Activated CD4-positive, alpha-beta T cell treated with anti-CD3 and anti-CD28 coated beads, Interleukin-2, amount 50 U/mL, for 24 hours (primary cell): ENCODE measurements at regions not wholly inside any gene's neighbourhood (a gene's known extent, or its start where the extent isn't known, plus 50 kb on each side); places are given as distances from the start of the nearest gene placed in this dataset.

Source experiments
- DNase-seq, 2 donors: peaks; one replicate each; pipeline ENCODE4 v3.0.0-alpha.2; 2020; ENCODE audit warnings: low read depth in 1 of 2, low spot score in 1 of 2

DNA sequence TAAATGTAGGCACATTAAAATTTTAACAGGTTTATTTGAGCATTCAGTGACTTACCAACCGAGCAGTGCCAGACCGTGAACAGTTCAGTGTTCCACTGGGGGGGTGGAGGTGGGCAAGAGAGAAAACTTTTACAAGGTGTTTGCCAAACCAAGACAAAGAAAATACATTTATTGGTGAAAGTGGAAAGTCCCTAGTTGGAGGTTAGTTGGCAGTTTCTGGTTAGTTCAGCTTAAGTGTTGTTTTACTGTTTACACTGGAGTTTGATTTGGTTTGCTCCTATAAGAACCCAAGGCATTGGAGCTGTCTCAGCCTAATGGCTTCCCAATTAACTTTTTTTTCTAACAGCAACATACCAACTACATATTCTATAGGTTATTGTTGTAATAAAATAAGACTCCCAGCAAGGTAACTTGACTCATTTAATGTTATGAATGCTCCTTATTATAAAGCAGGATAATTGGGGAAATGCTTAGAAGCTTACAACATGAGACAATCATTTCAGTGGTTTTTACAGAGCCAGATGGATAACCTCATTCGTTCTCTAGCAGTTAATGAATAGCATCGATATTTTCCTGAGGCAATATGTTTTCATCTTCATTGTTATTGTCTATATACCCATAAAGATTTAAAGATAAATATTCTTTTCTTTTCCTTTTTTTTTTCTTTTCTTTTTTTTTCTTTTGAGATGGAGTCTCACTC, 115.8 kb downstream of the ETNK1 start:
- DNase-seq = no peak

DNA sequence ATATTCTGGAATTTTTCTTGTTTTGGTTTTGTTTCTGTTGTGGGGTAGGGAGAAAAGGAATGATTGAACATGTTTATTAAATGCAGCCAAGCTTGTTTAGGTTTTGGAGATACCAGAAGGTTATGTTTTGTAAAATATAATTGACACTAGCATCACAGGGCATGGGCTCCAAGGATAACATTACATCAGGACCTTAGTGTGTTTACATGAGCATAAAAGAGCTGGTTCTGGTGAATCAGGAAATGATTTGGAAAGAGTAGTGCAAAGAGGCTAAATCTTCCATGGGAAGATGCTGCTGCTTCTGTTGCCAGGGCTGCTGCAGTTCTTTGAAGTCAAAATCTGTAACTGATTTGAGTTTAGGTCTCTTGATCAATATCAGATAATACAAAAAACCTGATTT, 118.7 kb downstream of the ETNK1 start:
- DNase-seq = no peak

DNA sequence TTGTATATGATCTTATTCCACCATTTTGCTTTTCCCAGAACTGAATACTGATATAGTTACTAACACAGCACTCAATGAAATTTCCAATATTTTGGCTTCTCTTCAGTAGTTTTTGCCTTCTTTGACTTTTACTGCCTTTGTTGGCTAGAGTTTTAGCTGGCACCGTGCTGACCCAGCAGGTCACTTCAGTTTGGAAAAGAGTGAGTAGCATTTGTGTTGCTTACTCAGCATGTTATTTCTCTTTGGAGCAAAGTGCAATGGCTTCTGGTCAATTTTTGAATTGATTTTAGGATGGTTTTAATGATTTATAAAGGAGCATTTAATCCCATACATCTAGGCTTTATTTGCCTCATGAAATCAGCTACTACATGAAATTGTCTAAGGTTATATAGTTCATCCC, 119.2 kb downstream of the ETNK1 start:
- no peak for DNase-seq

DNA sequence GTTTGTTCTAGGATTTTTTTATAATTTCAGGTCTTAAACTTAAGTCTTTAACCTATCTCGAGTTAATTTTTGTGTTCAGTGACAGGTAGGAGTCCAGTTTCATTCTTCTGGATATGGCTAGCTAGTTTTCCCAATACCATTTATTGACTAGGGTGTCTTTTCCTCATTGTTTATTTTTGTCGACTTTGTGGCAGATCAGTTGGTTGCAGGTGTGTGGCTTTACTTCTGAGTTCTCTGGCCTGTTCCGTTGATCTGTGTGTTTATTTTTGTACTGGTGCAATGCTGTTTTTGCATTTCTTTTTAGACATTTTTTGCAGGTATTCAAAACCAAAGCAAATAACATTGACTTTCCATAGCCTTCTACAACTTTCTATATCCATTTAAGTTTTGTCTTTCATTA, 121.7 kb downstream of the ETNK1 start:
- no peak for DNase-seq

DNA sequence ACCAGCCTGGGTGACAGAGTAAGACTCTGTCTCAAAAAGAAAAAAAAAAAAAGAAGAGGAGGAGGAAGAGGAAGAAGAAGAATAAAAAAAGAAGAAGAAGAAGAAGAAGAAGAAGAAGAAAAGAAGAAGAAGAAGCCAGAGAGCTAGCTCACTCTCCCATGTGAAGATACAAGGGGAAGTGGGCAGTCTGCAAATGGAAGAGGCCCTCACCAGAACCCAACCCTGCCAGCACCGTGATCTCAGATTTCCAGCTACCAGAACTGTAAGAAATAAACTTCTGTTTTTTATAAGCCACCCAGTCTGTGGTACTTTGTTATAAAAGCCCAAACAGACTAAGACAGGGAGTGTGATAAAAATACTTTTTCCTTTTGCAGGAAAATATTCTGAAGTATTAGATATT, 130.7 kb downstream of the ETNK1 start:
- DNase-seq = no peak

DNA sequence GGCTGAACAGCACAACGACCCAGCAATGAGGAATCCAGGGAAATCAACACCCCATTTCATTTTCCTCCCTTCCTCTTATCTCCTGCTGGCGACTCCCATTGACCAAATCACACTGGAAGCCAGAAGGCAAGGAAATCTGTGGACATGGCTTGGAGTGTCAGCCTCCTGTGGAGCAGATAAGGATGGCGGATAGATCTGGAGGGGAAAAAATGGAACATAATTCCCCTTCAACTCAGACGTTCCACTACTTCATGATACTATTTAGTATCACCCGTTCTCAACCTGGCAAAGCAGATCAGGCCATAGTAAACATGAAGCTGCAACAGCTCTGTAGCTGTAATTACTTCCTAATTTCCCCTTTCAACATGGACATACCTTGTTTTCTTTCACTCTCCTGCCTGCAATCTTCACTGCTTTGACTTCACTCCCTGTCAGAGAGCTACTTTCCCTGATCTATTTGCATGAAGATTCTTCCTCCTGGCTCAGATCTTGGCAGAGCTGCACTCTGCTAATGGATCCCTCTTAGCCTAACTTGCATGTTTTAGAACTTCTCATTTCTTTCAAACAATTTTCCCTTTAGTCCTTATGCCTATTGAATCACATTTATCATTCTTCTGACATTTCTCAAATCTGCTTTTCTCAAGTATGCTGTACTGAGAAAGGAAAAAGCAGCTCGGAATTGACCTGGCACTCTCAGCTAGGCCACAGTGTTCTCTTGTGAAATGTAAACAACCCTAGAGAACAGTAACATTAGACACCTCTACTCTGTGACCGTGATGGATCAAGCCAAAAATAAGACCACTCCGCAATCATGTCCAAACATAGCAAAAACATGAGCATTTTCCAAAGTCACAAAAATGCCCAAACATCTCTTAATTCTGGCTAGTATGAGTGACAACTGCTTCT, 135.1 kb downstream of the ETNK1 start:
- DNase-seq = no peak

DNA sequence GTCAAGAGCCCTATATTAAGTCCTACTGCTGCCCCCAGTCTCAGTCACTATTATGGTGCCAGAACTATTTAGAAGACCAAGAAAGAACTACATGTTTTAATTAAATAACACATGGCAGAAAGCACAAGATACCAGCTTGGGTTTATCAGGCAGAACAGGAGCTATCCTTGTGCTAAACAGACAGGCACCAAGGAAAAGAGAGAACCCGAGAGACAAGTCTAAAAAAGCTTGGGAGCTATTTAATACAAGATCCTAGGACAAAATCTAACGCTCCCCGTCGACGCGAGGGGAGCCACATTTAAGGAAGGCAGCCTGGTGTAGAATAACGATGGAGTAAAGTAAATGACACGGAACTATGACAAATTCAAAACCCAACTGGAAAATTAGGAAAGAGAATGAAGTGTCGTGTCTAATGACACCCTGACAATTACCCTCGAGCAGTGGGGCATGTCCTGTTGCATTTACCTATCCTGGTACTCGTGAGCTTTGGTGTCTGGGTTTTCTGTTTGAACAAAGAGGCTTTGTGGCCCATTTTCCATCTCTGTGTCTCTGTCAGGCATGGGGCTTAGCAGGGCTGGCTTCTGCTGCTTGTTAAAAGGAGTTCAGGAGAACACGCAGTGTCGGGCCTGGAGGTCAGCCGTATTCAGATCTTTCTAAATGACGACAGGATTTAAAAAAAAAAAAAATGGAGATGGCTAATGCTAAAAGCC, 140.6 kb downstream of the ETNK1 start:
- no peak for DNase-seq

DNA sequence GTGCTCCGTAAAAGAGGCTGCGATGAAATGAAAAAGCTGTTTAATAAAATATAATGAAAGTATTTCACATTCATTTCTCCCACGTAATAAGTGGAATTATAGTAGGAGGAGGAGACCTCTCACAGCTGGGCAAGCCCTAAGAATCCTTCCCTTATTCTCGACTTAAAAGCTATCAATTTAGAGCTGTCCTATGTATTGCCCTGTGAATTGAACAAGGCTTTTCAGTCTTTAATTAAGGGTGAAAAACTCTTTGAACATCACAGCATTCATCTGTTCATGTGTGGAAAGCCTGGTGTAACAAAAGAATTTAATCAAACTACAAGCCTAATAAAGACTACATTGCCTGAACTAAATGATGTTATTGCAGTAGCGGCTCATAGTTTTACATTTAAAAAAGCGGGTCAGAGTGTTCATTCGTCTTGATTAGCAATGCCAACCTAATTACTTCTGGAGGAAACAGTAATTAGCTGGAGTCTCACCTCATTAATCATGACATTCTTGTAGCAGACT, 142.0 kb downstream of the ETNK1 start:
- DNase-seq = no peak

DNA sequence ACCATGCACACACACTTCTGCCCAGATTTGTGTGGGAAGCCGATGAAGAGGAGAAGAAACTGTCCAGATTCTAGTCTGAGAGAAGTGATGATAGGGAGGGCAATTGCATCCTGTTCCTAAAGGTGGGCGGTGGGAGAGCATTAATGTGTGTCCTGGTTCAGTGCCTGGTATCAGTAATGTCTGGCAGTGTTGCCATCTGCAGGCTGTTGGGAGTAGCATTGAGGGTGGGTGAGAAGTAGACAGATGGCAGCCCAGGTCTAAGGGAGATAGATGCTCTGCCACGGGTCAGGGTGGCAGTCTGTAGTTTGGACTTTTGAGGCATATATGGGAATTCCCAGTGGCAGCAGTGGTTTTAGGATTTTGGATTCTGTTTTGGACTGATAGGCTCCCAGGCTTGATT, 156.4 kb downstream of the ETNK1 start:
- no peak for DNase-seq

DNA sequence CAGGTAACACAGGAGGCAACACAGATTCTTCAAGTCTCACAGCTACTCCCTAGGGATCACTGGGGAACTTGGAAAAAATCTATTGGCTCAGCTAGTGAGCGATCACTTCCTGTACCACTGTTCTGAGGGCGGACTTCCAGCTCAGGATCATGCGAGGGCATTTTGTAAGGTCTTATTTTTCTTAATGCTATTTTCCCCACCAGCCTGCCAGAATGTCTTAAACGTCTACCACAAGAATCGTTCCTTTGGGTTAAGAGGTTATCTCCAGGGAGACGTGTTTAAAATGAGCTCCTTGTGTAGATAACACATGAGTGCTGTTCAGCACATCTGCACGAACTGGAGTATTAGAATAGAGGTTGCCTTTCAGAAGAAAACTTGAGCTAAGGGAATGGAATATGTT, 162.6 kb downstream of the ETNK1 start:
- no peak for DNase-seq

DNA sequence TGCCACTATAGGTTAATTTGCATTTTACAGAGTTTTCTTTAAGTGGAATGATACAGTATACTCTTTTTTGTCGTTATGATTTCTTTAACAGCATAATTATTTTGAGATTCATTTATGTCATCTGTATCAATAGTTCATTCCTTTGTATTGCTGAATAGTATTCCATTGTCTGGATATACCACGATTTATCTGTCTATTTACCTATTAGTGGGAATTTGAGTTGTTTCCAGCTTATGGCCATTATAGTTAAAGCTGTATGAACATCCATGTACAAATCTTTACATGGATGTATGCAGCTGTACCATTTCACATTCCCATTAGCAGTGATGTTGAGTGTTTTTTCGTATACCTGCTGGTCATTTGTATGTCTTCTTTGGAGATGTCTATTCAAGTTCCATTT, 163.9 kb downstream of the ETNK1 start:
- DNase-seq = no peak

DNA sequence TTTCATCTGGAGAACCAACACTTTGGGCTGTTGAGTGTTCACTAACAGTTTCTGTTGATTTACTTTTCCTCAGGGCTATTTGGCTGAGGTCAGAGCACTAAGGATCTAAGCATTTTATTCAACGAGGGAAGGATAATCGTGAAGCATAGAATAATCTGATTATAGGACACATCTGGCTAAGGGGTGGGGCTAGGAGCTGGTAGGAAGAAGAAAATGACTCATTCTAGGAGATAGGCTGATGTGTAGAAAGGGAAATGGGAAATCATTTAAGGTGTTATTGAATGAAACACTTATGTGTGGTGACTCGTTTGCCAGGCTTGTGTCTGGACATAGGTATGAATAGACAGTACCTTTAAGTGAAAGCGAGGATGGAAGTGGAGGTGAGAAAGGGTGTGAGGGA, 167.2 kb downstream of the ETNK1 start:
- no peak for DNase-seq

DNA sequence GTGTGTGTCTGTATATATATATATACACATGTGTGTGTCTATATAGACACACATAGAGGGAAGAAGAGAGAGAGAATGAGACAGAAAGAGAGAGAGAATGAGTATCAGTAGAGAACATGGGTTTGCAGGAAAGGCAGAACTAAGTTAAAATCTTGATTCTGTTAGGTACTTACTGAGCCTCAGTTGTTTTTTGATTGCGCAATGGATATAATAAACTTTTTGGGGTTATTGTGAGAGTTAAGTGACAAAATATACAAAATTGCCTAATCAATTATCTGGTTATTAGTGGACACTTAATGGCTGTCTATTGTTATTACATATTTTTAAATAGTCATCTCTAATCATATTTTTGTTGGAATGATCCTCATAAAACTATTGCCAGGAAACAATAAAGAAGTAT, 169.0 kb downstream of the ETNK1 start:
- no peak for DNase-seq

DNA sequence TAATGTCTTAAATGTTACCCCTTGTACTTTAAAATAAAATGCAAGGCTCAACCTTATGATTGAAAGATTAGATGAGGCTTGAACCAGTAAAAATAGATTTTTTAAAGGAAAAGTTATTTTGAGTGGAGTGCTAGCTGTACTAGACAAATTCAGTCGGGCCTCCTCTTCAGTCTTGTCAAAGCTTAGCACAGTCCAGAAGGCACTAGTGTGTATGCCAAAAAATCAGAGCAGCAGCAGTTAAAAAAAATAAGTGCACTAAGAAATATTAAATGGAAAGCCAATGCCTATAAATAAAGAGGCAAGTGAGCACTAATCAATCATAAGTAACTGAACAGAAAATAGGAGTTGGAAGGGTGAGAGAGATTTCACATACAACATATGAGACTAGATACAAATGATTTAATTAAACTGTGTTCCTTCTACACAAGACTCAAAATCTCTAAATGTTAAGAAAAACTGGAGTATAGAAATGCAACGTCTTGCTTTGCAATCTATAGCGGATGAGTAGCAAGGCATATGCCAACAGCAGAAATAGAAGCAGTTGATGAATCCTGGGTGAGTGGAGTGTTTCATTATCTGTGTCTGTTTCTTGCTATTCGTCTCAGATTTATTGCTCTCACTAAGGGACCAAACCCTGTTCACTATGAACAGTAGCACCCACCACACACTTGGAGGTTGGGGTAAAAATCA, 172.1 kb downstream of the ETNK1 start:
- no peak for DNase-seq

DNA sequence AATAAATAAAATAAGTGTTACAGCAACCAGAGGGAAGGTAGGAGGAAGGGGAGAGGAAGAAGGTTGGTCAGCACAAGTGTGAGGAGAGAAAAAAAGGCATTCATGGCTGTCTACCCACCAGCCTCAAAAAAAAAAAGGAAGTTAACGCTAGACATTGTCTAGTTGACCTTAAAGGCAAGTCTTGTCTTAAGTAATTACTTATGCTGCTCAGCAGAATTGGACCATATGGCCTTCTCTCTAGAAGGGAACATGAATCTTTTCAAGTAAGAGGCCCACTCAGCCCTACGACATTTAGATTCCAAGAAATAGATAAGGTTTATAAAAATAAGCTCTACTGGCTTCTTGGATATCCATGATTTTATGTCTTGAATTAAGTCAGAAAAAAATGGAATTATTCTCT, 172.7 kb downstream of the ETNK1 start:
- DNase-seq = no peak

DNA sequence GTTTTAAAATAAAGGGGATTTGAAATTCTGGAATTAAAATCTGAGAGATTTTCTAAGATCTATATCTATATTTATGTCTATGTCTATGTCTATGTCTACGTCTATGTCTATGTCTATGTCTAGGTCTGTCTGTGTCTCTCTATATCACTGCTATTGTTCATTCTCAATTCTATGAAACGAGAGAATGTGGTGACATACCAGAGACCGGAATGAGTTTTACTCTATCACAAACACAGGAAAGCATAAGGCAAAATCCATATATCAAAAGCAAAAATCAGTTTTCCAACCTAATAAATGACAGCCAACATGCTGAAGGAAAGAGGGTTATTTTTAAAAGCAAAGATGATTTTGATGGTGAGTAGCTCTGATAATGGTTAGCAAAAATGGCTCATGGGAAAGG, 173.1 kb downstream of the ETNK1 start:
- no peak for DNase-seq

DNA sequence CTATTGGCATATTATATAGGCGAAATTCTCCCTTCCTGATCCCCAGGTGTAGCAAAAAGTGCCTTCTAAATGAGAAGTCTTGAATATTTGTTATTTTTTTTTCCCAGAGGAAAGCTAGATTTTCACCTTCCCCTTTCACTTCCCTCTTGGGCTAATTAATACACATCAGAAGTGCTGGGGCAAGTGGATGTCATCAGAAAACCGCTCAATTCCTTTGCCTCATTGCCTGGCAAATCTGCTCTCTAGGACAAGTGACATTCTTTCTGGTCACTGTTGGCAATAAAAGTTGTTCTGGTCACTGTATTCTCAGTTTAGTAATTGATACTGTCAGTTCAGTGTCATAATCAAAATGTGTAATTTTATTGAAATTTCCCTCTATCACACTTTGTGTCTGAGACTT, 174.5 kb downstream of the ETNK1 start:
- DNase-seq = no peak

DNA sequence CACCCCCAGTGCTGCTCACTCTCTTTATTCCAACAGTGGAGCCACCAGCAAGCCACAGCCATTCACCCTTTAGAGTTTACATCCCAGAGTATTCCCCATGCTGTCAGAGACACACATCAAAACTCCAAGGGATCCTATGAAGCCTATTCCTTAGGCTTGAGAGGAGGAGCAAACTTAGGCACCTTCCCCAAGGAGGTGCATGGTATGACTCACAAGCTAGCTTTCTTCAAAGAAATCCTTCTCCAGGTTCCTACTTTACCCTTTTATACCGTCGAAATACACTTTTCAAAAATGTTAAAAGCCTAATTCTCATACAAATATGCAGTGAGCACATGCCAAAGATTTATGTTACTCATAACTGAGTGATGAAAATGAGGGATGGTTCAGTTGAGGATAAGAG, 175.4 kb downstream of the ETNK1 start:
- DNase-seq = no peak

DNA sequence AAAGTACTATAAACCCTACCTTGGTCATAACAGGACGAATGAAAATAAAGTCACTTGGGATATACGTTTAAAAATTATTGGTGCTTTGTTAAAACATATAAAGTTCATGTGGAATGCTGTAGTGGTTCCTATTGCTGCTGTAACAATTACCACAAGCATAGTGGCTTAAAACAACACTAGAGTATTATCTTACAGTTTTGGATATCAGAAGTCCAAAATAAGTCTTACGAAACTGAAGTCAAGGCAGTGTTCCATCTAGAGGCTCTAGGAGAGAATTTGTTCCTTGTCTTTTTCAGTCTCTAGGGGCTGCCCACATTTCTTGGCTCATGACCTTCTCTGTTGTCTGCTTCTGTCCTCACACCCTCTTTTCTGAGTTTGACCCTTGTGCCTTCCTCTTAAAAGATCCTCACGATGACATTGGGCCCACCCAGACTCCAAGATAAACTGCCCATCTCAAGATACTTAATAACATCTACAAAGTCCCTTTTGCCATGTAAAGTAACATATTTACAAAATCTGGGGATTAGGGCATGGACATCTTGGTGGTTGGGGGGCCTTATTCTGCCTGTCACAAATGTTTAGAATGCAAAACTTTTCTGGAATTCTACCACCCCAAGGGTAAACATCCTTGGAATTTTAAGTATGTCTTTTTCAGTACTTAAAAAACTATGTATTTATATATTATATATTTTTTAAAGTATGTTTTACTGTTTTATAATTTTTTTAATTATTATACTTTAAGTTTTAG, 178.1 kb downstream of the ETNK1 start:
- DNase-seq = no peak

DNA sequence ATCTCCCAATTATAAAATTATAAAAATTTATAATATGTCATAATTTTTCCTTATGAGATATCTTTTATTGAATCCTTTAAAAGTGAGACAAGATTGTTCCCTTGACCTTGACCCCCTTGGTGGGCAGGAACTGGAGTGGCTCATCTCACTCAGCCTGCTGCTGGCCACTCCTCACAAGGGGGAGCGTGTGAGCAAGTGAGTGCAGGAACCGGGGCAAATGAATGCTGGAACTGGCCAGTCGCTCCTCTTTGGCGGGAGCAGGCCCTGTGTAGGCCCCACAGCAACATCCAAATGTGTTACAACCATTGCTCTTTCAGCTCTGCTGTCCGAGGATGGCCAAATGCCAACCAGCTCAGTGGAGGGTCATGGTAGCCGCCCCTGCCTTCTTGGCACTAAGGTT, 178.8 kb downstream of the ETNK1 start:
- DNase-seq = no peak

DNA sequence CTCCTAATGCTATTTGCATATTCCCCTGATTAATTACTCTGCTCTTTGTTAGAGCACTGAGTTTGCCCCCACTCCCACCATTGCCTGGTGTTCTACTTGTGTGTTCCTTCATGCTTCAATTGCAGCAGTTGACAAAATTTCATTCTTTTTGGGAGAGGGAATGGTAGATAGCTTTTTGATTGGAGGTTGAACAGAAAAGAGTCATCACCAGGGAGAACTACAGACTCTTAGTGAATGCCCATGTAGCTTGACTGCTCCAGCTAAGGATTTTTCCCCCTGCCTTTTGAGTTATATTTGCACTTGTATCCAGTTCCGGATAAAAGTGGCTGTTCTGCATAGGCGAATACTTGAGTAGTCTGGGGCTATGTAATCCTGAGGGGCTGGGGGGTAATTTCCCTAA, 183.9 kb downstream of the ETNK1 start:
- DNase-seq = no peak
